HG03103 (cell line): ENCODE measurements at regions not wholly inside any gene's neighbourhood (a gene's known extent, or its start where the extent isn't known, plus 50 kb on each side); places are given as distances from the start of the nearest gene placed in this dataset.
"Not testable (repeated sequence)": the region's sequence is repeated elsewhere in the genome, so short reads cannot be mapped to it uniquely, and the experiment has no call there.

Experiments
- ATAC-seq: cut with Tn5 transposase; IDR thresholded peaks from one replicate; pipeline ENCODE4 v1.9.1; 2021; ENCODE audit warnings: low read depth; ENCODE audit not compliant: unreplicated experiment

GRCh38 chr9:31674264-31674663 is 710.2 kb upstream of the ACO1 start:
- no peak for ATAC-seq

- ATAC-seq = no peak
Measured at GRCh38 chr9:31677415-31677814, 707.0 kb upstream of the ACO1 start.

GRCh38 chr9:31677877-31678276 is 706.6 kb upstream of the ACO1 start:
- ATAC-seq = no peak

GRCh38 chr9:31683116-31683515 is 701.3 kb upstream of the ACO1 start:
- no peak for ATAC-seq

DNA sequence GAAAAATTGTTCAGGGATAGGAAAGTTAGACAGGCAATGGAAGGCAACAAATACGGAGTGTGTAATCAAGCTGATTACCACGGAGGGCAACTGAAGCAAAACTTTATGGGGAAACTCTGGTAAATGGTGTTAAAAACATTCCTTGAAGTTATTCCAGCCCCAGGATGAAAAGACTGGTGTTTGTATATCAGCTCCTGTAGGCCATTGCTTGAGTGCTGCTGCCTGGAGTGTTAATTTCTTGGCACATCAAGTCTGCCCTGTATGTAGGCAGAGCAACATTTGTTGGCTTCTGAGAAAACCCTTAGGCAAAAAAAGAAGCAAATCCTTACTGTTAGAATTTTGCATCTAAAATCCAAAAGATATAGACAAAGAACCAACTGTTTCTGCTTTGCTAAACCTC is 686.5 kb upstream of the ACO1 start:
- no peak for ATAC-seq

DNA sequence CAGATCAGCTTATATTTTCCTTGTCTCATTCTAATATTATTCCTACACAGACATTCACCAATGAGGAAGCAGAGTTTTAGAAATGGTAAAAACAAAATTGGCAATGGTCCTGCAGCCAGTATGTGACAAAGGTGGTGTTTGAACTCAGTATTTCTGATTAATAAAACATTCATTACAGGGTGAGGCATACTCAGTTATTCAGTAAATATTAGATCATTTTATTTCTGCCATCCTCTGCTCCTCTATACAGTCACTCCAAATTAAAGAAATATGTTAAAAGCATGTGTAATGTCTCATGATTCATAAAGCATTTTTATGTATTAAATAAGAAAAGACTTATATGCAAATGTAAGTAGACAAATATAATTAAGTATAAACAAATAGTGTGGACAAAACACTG is 684.6 kb upstream of the ACO1 start:
- no peak for ATAC-seq

GRCh38 chr9:31700252-31701045 is 684.0 kb upstream of the ACO1 start:
- no peak for ATAC-seq

DNA sequence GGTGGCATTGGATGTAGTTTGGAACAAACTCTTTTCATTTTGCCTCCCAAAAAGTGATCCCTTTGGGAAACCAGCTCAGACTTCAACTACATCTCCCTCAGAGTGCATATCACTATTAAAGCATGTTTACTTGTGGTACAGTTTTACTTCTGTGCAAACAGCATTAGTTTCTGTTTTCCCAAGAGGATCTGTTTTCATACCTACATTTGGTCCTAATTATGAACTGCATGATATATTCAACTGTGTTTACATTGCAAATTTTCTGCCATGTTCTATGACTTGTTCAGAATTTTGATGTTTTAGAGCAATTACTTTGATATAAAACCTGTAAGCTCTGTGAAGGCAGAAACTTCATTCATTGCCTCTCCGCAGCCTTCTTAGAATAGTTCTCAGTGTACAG is 681.5 kb upstream of the ACO1 start:
- ATAC-seq = no peak

- no peak for ATAC-seq
Measured at GRCh38 chr9:31715250-31715649, 669.2 kb upstream of the ACO1 start.

DNA sequence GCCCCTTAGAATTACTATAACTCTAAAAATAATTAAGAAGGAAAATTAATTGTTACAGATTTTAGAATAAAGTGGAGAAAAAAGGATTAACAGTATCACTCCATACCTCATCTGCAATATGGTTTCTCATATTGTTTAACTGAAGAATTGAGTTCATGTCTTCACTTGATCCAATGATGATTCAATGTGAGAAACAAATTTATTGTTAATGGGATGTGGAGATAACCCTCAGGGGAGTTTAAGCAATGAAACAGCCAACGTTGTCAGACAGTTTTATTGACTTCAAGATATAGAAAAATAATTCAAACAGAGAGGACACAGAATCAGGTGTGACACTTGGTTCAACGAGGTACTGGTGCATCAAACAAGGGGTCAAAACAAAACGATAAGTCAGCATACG is 665.2 kb upstream of the ACO1 start:
- no peak for ATAC-seq

GRCh38 chr9:31730398-31730797 is 654.0 kb upstream of the ACO1 start:
- ATAC-seq = no peak

- ATAC-seq = no peak
Measured at GRCh38 chr9:31733166-31733565, 651.3 kb upstream of the ACO1 start.

- no peak for ATAC-seq
Measured at GRCh38 chr9:31736581-31737179, 647.8 kb upstream of the ACO1 start.

- ATAC-seq = no peak
Measured at GRCh38 chr9:31740705-31741104, 643.7 kb upstream of the ACO1 start.

DNA sequence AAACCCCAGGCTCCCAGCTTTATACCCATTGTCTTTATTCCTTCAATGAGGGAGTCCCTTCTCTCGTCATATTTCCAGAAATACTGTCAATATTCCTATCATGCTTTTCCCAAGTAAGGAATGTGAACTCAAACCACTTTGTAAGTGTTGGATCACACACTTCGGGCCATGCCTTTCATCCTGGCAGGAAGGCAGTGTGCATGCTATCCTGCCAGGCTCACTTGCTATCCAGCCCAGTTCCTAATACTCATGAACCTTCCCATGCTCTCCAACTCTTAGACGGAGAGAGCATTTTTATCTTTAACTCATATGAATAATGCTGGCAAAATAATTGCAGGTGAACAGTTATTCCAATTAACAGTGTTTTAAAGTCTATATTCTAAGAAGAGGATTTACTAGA is 639.9 kb upstream of the ACO1 start:
- no peak for ATAC-seq

- no peak for ATAC-seq
Measured at GRCh38 chr9:31745468-31745867, 639.0 kb upstream of the ACO1 start.

DNA sequence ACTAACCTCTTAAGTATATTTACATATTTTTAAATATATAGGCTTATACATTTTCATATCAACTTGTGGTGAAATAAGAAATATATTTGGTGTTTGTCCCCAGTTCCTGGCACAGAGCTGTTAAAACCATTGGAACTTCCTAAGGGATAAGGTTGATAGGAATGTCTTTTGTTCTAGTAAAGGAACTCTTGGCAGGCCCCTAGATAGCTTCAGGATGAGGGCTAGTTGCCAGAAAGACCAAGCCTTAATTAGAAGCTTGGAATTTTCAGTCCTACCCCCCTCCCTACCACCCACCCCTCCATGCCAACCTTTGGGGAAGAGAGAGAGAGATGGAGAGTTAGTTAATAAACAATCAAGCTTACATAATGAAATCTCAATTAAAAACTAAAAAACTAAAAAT is 638.6 kb upstream of the ACO1 start:
- ATAC-seq = no peak

- no peak for ATAC-seq
Measured at GRCh38 chr9:31753756-31754155, 630.7 kb upstream of the ACO1 start.

DNA sequence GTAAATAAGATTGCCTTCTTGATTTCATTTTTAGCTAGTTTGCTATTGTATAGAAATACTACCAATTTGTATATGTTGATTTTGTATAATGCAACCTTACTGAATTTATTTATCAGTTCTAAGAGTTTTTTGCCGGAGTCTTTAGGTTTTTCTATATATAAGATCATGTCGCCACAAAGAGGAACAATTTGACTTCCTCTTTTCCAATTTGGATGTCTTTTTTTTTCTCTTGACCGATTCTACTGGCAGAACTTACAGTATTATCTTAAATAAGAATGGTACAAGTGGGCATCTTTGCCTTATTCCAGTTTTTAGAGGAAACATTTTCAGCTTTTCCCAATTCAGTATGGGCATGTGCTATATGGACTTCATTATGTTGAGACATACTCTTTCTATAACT is 624.7 kb upstream of the ACO1 start:
- no peak for ATAC-seq

GRCh38 chr9:31774021-31774420 is 610.4 kb upstream of the ACO1 start:
- ATAC-seq = not testable (repeated sequence)

- no peak for ATAC-seq
Measured at GRCh38 chr9:31774571-31774970, 609.9 kb upstream of the ACO1 start.

GRCh38 chr9:31776471-31776870 is 608.0 kb upstream of the ACO1 start:
- no peak for ATAC-seq
